T-cell (primary cell): ENCODE measurements at regions not wholly inside any gene's neighbourhood (a gene's known extent, or its start where the extent isn't known, plus 50 kb on each side); places are given as distances from the start of the nearest gene placed in this dataset.

Experiments
- ATAC-seq, 4 experiments: fragments of 200-7000 bp in 3 of 4; fragments of 150-1000 bp in 1 of 4; cut with Tn5 transposase; replicated peaks in 1 of 4; 1 replicate in 3 of 4; 2 replicates in 1 of 4; pipeline ENCODE4 v1.10.0; 2021; ENCODE audit warnings: moderate library complexity in 3 of 4, mild to moderate bottlenecking in 2 of 4, moderate number of reproducible peaks in 1 of 4
- CTCF ChIA-PET, 2 donors: fragments of 300-600 bp; sonication (Branson Sonifier 250); formaldehyde crosslinking; loops; one replicate each; lab custom pipeline; 2022; ENCODE audit warnings: antibody characterized with exemption in 2 of 2; lab: Charles Lee
- POLR2A ChIA-PET, 2 donors: fragments of 300-600 bp; sonication (Branson Sonifier 250); formaldehyde crosslinking; loops; one replicate each; lab custom pipeline; 2022; ENCODE audit warnings: antibody characterized with exemption in 2 of 2; lab: Charles Lee
- DNase-seq, 35 experiments: peaks; one replicate each; pipeline versions ENCODE4 v3.0.0 to v3.0.0-alpha.2; 2013 to 2023
- H3K27ac ChIP-seq: one replicate; pipeline ENCODE4 v1.5.1; 2013; ENCODE audit warnings: low read length
- H3K27me3 ChIP-seq, 2 experiments: replicated peaks in 1 of 2; 1 replicate in 1 of 2; 2 replicates in 1 of 2; pipeline versions ENCODE4 v1.6.1 to v1.7.0; 2013; ENCODE audit warnings: low read length in 1 of 2, mixed read lengths in 1 of 2; ENCODE audit not compliant: control insufficient read depth in 2 of 2, insufficient read depth in 2 of 2; ENCODE audit errors: extremely low read depth in 1 of 2
- H3K36me3 ChIP-seq, 2 donors: 1 replicate in 1 of 2; 2 replicates in 1 of 2; pipeline versions ENCODE4 v1.6.1 to v1.7.0; 2013; ENCODE audit warnings: low read length in 1 of 2; ENCODE audit not compliant: control insufficient read depth in 2 of 2, insufficient read depth in 1 of 2; ENCODE audit errors: extremely low read depth in 1 of 2
- H3K4me1 ChIP-seq, 2 experiments: 1 replicate in 1 of 2; 2 replicates in 1 of 2; pipeline versions ENCODE4 v1.6.1 to v1.7.0; 2013; ENCODE audit warnings: low read length in 2 of 2, mixed read lengths in 1 of 2; ENCODE audit not compliant: insufficient read depth in 2 of 2, control insufficient read depth in 1 of 2; ENCODE audit errors: extremely low read depth in 1 of 2
- H3K4me3 ChIP-seq, 2 donors: 1 replicate in 1 of 2; 2 replicates in 1 of 2; pipeline versions ENCODE4 v1.5.1 to v1.7.0; 2013; ENCODE audit warnings: mild to moderate bottlenecking in 2 of 2, low read length in 1 of 2, moderate library complexity in 1 of 2; ENCODE audit not compliant: control insufficient read depth in 1 of 2; ENCODE audit errors: extremely low read depth in 1 of 2
- H3K9me3 ChIP-seq: 2 replicates; pipeline ENCODE4 v1.7.0; 2013
- H3K27ac Mint-ChIP-seq, 2 donors: one replicate each; pipeline ENCODE4 v1.8.0; 2020 to 2021; ENCODE audit warnings: mild to moderate bottlenecking in 2 of 2, mixed read lengths in 2 of 2
- H3K27me3 Mint-ChIP-seq, 2 donors: one replicate each; pipeline ENCODE4 v1.8.0; 2021 to 2022; ENCODE audit warnings: mixed read lengths in 2 of 2
- H3K36me3 Mint-ChIP-seq: one replicate; pipeline ENCODE4 v1.8.0; 2021; ENCODE audit warnings: mixed read lengths
- H3K4me1 Mint-ChIP-seq, 3 donors: one replicate each; pipeline ENCODE4 v1.8.0; 2020 to 2022; ENCODE audit warnings: mixed read lengths in 3 of 3, mild to moderate bottlenecking in 1 of 3
- H3K4me3 Mint-ChIP-seq, 3 donors: one replicate each; pipeline ENCODE4 v1.8.0; 2020 to 2022; ENCODE audit warnings: mild to moderate bottlenecking in 3 of 3, mixed read lengths in 3 of 3, moderate library complexity in 3 of 3
- H3K9me3 Mint-ChIP-seq, 3 donors: one replicate each; pipeline ENCODE4 v1.8.0; 2020 to 2022; ENCODE audit warnings: mixed read lengths in 3 of 3
- WGBS: methylation state at CpG from one replicate; pipeline ENCODE4 v1.1.5; 2013; ENCODE audit warnings: missing lambda C conversion rate; ENCODE audit not compliant: insufficient coverage; 5-methylcytosine and 5-hydroxymethylcytosine counted together

GRCh38 chr7:119984247-119984646 is 288.7 kb upstream of the KCND2 start:
- H3K27me3 ChIP-seq, result no peaks in the 10 kb centered on the region
- H3K4me1 Mint-ChIP-seq, result no peaks in the 10 kb centered on the region

GRCh38 chr7:119988401-119988800 is 284.6 kb upstream of the KCND2 start:
- CTCF ChIA-PET, result no interaction called here
- WGBS, result no CpG with 5 or more reads among the region's 1 CpG
- POLR2A ChIA-PET, result no interaction called here
- Histone ChIP-seq H3K9me3 (no peaks in the 10 kb centered on the region), H3K4me1 (no peaks in the 10 kb centered on the region), H3K4me3 (no peak overlapping the region), H3K27me3 (no peaks in the 10 kb centered on the region), H3K27ac (no peak overlapping the region), H3K36me3 (no peaks in the 10 kb centered on the region)
- no peaks in the 10 kb centered on the region for H3K36me3 Mint-ChIP-seq
- H3K4me3 Mint-ChIP-seq, result no peak overlapping the region
- no peaks in the 10 kb centered on the region for H3K27me3 Mint-ChIP-seq
- peaks cover 26 to 45% (median 28%) of the 10 kb centered on the region in 3 donors for H3K9me3 Mint-ChIP-seq
- ATAC-seq (no peak), DNase-seq (no peak)
- H3K27ac Mint-ChIP-seq, result no peak overlapping the region
- H3K4me1 Mint-ChIP-seq, result no peaks in the 10 kb centered on the region

More at GRCh38 chr7:119984247-119984646, 288.7 kb upstream of the KCND2 start:
- Mint-ChIP-seq H3K9me3 (peaks cover 20 to 38% (median 20%) of the 10 kb centered on the region in 3 donors), H3K27me3 (no peaks in the 10 kb centered on the region), H3K27ac (no peak overlapping the region), H3K36me3 (no peaks in the 10 kb centered on the region), H3K4me3 (no peak overlapping the region)
- Histone ChIP-seq H3K4me3 (no peak overlapping the region), H3K27ac (no peak overlapping the region), H3K4me1 (no peaks in the 10 kb centered on the region), H3K9me3 (no peaks in the 10 kb centered on the region), H3K36me3 (no peaks in the 10 kb centered on the region)
- no peak for ATAC-seq
- WGBS, result no CpG with 5 or more reads among the region's 3 CpGs
- ChIA-PET CTCF (no interaction called here), POLR2A (no interaction called here)
- no peak for DNase-seq

- Mint-ChIP-seq H3K4me3 (no peak overlapping the region), H3K27ac (no peak overlapping the region), H3K27me3 (no peaks in the 10 kb centered on the region), H3K4me1 (no peaks in the 10 kb centered on the region), H3K9me3 (peaks cover 14 to 38% (median 18%) of the 10 kb centered on the region in 3 donors), H3K36me3 (no peaks in the 10 kb centered on the region)
- ChIA-PET POLR2A (no interaction called here), CTCF (no interaction called here)
- ATAC-seq (no peak), DNase-seq (no peak)
- H3K4me3 ChIP-seq, result no peak overlapping the region
- no peak overlapping the region for H3K27ac ChIP-seq
- no peaks in the 10 kb centered on the region for H3K27me3 ChIP-seq
- no peaks in the 10 kb centered on the region for H3K9me3 ChIP-seq
- H3K4me1 ChIP-seq, result no peaks in the 10 kb centered on the region
- WGBS, result no CpG with 5 or more reads among the region's 3 CpGs
- no peaks in the 10 kb centered on the region for H3K36me3 ChIP-seq
These were observed 278.0 kb upstream of the KCND2 start for GRCh38 chr7:119994928-119995327.

- no peak overlapping the region for H3K27ac Mint-ChIP-seq
- Histone ChIP-seq H3K9me3 (no peaks in the 10 kb centered on the region), H3K27me3 (no peaks in the 10 kb centered on the region), H3K36me3 (no peaks in the 10 kb centered on the region), H3K27ac (no peak overlapping the region), H3K4me1 (no peaks in the 10 kb centered on the region), H3K4me3 (no peak overlapping the region)
- no peak for DNase-seq
- H3K4me1 Mint-ChIP-seq, result no peaks in the 10 kb centered on the region
- WGBS, result no CpG with 5 or more reads among the region's 3 CpGs
- CTCF ChIA-PET, result interaction anchor here in 1 of 2 donors (0.6 kb wide), 1 partner anchor 19 kb away, joined by 3 read pairs; no protein-coding TSS in a partner anchor
- H3K36me3 Mint-ChIP-seq, result no peaks in the 10 kb centered on the region
- H3K9me3 Mint-ChIP-seq, result peaks cover 5 to 42% (median 14%) of the 10 kb centered on the region in 3 donors
- ATAC-seq, result no peak
- no peaks in the 10 kb centered on the region for H3K27me3 Mint-ChIP-seq
- POLR2A ChIA-PET, result no interaction called here
- no peak overlapping the region for H3K4me3 Mint-ChIP-seq
These were observed 276.3 kb upstream of the KCND2 start for GRCh38 chr7:119996634-119997033.

- peaks cover 4 to 35% (median 5%) of the 10 kb centered on the region in 3 donors for H3K9me3 Mint-ChIP-seq
- no peaks in the 10 kb centered on the region for H3K36me3 ChIP-seq
- H3K9me3 ChIP-seq, result no peaks in the 10 kb centered on the region
- WGBS, result no CpG with 5 or more reads among the region's 5 CpGs
- no peaks in the 10 kb centered on the region for H3K4me1 ChIP-seq
- H3K4me1 Mint-ChIP-seq, result no peaks in the 10 kb centered on the region
- POLR2A ChIA-PET, result no interaction called here
- no peak overlapping the region for H3K27ac ChIP-seq
- no peak overlapping the region for H3K27ac Mint-ChIP-seq
- H3K27me3 ChIP-seq, result no peaks in the 10 kb centered on the region
- no peak overlapping the region for H3K4me3 ChIP-seq
- ATAC-seq, result no peak
- CTCF ChIA-PET, result no interaction called here
- no peak overlapping the region for H3K4me3 Mint-ChIP-seq
- no peaks in the 10 kb centered on the region for H3K36me3 Mint-ChIP-seq
- DNase-seq, result no peak
- no peaks in the 10 kb centered on the region for H3K27me3 Mint-ChIP-seq
These were observed 273.1 kb upstream of the KCND2 start for GRCh38 chr7:119999738-120000475.

GRCh38 chr7:120005720-120006119 is 267.3 kb upstream of the KCND2 start:
- peaks cover 12 to 40% (median 13%) of the 10 kb centered on the region in 3 donors for H3K9me3 Mint-ChIP-seq
- H3K9me3 ChIP-seq, result no peaks in the 10 kb centered on the region
- WGBS, result 78% methylated on average over 5 of the region's 6 CpGs
- H3K27ac ChIP-seq, result no peak overlapping the region
- ChIA-PET POLR2A (no interaction called here), CTCF (no interaction called here)
- ATAC-seq (no peak), DNase-seq (no peak)
- H3K27ac Mint-ChIP-seq, result no peak overlapping the region
- no peak overlapping the region for H3K4me3 ChIP-seq
- no peaks in the 10 kb centered on the region for H3K36me3 ChIP-seq
- no peaks in the 10 kb centered on the region for H3K27me3 Mint-ChIP-seq
- no peaks in the 10 kb centered on the region for H3K36me3 Mint-ChIP-seq
- no peaks in the 10 kb centered on the region for H3K4me1 Mint-ChIP-seq
- no peaks in the 10 kb centered on the region for H3K4me1 ChIP-seq
- no peaks in the 10 kb centered on the region for H3K27me3 ChIP-seq
- no peak overlapping the region for H3K4me3 Mint-ChIP-seq
